GM21528 (cell line): ENCODE measurements at regions not wholly inside any gene's neighbourhood (a gene's known extent, or its start where the extent isn't known, plus 50 kb on each side); places are given as distances from the start of the nearest gene placed in this dataset.
A peak's percentile ranks its signal among the peaks of the same experiment; 100 is the strongest.

ENCODE experiments used
- ATAC-seq: cut with Tn5 transposase; IDR thresholded peaks from one replicate; pipeline ENCODE4 v1.9.1; 2021; ENCODE audit warnings: mild to moderate bottlenecking, moderate library complexity; ENCODE audit not compliant: unreplicated experiment, low FRiP score

DNA sequence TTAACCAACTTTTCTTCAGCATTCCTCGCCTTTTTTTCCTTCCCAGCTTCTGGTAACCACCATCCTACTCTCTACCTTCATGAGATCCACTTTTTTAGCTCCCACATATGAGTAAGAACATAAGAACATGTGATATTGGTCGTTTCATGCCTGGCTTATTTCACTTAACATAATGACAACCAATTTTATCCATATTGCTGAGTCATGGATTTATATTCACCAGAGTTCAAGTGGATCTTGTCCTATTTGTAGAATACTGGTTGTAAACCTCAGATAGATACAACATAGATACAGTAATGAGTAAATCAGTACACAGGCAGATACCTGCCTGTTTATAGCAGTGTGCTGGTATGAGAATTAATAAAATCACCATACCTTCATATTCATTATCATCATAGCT is 412.0 kb upstream of the RBMS3 start:
- ATAC-seq: no peak

DNA sequence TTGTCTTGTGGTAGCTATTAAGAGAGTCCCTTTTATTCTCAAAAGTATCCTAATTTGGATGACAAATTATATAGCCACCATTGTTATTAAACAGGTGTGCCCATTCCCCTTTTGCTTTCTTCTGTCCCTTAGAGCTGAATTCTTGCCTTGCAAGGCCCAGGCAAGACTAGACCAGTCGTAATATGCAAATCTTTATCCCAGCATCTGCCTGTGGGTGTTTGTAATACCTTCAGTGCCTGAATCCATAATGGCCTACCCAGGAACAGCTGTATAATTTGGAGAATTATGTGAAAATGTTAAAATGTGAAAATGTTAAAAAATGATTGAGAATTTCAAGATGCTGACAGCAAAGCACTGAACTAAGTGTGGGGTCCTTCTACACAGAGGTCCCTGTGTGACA is 403.0 kb upstream of the RBMS3 start:
- no peak for ATAC-seq

DNA sequence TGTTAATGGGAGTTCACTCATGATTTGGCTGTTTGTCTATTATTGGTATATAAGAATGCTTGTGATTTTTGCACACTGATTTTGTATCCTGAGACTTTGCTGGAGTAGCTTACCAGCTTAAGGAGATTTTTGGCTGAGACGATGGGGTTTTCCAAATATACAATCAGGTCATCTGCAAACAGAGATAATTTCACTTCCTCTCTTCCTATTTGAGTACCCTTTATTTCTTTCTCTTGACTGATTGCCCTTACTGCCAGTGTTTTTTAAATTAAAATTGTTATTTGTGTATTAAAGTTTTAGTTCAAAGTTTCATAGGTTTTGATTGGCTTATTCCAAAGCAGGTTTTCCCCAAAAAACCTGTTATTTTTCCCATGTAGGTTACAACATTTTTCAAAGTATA is 390.5 kb upstream of the RBMS3 start:
- no peak for ATAC-seq

DNA sequence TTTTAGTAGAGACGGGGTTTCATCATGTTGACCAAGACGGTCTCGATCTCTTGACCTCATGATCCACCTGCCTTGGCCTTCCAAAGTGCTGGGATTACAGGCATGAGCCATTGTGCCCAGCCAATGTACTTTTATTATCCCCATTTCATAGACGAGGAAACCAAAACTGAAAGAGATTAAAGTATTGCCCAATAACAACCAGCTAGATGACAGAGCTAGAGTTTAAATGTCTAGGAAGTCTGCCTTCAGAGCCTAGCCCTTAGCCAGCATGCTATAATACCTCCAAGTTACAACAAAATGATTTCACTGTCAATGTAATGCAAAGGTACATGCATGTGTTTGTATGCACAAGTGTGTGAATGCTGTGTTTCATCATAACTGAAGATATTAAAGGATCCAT is 389.4 kb upstream of the RBMS3 start:
- ATAC-seq: no peak

DNA sequence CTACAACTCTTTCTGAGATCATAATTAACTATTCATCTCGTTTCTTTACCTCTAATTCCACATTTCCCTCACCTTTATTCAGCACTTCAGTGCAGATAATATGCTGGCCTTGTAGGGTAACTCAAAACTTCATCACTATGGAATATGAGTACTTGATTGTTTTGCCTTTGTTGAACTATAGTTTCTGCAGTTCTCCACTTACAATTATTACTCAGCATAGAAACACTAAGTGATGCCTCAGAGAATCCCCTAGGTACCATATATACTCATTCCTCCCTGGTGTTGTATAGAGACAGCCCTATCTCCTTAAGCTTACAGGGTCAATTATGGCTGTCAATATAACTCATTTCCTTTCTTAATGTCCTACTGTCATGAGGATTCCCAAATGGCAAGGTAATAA is 380.6 kb upstream of the RBMS3 start:
- ATAC-seq: no peak

DNA sequence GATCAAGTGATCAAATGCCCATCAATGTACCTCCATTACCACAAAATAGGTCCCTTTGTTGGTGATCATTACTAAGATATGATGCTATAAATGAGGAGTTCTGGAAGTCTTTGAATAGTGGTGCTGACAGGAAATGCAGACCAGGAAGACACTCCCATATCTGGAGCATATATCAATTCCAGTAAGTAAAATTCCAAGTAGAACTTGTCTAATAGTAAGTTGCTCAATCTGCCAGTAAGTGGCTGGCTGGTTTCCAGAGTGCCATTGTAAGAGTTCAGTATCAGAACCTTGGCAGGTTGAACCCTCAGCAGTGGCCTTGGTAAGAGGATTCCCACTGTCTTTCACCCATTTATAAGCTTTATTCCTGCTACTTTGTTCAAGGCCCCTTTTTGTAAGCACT is 379.9 kb upstream of the RBMS3 start:
- ATAC-seq: no peak

DNA sequence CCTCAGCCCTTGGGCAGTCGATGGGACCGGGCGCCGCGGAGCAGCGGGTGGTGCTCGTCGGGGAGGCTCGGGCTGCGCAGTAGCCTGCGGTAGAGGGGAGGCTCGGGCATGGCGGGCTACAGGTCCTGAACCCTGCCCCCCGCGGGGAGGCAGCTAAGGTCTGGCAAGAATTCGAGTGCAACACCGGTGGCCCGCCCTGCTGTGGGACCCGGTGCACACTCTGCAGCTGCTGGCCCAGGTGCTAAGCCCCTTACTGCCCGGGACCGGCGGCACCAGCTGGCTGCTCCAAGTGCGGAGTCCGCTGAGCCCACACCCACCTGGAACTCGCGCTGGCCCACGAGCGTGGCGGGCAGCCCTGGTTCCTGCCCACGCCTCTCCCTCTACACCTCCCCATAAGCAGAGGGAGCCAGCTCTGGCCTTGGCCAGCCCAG is 377.7 kb upstream of the RBMS3 start:
- ATAC-seq: no peak

DNA sequence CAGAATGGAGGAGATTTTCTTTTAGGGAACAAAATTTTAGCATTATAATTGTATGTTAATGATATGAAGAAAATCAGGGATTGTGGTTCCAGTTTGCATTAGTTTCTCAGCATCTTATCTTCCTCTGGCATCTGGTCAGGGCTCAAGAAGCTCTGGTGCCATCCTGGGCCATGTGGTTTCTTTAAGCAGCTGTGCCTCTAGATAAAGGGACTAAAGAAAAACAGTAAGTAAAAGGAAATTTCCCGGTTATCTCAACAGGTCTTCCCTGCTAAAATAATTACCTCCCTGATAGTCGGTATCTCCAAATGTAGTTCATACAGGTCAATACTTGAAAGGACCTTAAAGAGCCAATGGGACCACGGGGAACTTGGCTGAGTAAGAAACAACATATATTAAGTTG is 375.1 kb upstream of the RBMS3 start:
- ATAC-seq: no peak

DNA sequence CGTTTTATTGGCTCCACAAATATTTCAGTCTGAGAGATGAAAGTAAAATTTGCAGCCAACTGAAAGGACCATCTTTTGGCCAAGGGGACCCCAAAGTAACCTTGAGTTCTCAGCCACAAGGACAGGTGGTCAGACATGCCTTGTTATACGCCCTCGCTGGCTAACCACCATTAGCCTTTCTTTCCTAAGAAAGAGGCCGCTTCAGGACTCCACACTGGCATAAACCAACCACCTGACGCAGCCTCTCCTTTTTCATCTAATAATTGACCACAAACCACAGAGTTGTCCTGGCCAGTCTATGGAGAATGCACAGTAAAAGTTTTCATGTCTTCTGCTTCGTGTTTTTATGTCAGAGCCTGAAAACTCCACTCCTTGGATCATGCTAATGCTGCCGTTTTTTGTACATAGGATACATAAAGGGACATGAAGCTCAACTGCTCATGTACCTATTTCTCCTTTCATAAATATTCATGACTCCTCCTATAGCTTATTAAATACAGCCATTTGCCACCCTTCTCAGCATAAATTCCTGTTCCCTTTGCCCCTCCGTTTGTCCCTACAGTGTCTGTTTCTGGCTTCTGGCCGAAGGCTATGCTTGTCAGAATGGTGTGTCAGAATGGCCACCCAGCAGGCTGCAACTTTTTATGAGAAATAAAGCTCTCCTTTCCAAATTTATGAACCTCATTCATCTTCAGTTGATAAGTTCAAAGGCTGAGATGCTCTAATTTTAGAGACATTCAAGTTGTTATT is 374.1 kb upstream of the RBMS3 start:
- no peak for ATAC-seq

DNA sequence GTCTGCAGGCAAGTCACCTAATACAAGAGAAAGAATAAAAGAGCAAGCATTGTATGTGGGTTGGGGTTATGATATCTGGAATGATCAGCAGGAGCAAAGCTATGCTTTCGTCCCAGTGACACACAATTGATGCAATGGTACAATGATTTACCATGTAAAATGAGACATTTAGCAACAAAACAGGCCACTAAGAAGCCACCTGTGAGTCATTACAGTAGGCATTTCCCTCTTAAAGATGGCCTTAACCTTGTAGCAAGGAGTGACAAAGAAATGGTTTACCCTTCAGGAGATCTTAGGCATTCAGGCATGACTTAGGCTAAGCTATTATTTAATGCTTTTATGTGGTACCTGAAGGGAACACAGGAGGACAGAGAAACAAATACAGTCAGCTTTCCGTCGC is 373.3 kb upstream of the RBMS3 start:
- ATAC-seq: no peak

DNA sequence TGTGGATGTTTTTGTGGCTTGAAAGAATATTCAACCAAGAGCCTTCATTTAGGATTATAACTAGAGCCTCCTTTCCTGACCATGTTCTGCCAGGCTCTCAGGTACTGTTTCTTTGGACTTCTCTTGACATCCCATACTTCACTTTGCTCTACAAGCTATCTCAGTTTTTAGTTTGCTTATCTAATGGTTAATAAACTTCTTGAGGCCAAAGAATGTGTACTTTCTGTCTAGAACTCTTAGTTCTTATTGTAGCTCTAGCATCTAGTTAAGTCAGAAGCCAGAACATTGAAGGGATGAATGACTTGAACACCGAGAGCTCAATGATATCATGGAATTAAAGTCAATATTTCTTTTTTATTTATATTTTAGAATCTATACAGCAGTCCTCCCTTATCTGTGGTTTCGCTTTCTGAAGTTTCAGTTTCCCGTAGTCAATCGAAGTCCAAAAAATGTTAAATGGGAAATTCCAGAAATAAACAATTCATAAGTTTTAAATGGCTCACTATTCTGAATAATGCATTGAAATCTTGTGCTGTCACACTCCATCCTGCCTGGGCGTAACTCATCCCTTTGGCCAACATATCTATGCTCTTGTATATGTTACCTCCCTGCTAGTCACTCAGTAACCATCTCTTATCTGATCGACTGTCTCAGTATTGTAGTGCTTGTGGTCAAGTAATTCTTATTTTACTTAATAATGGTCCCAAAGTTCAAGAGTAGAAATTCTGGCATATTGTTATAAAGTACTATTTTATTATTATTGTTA is 368.6 kb upstream of the RBMS3 start:
- ATAC-seq: no peak

DNA sequence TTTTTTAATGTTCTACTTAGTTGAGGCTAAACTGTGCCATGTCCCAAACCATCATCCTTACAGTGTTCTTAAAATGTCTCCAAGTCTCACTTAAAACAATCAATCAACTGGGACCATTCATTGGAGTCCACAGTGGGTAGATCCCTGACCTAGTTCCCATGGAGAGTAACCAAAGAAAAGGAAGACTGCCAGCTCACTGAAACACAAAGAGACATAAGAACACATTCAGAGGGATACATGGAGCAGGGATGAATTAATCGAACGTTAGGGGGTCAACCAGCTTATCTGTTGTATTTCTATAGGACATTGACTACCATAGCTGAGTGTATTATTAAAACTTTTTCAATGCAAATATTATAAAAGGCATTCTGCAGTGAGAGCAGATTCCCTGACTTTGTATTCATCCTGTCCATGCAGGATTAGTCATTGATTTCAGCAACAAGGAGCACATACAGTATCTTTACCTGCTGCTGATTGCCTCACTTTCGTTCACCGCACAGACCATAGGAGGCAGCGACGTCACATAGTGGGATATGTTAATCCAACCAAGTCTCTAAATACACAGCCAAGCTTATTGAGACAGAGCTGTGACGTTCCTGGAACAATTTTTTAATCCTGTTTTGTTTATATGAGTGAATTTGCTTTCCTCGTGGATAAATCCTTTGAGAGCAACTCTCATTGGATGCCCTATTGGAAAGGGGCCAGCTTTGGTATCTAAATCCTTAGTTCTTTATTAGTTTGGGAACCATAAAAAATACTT is 364.9 kb upstream of the RBMS3 start:
- no peak for ATAC-seq

DNA sequence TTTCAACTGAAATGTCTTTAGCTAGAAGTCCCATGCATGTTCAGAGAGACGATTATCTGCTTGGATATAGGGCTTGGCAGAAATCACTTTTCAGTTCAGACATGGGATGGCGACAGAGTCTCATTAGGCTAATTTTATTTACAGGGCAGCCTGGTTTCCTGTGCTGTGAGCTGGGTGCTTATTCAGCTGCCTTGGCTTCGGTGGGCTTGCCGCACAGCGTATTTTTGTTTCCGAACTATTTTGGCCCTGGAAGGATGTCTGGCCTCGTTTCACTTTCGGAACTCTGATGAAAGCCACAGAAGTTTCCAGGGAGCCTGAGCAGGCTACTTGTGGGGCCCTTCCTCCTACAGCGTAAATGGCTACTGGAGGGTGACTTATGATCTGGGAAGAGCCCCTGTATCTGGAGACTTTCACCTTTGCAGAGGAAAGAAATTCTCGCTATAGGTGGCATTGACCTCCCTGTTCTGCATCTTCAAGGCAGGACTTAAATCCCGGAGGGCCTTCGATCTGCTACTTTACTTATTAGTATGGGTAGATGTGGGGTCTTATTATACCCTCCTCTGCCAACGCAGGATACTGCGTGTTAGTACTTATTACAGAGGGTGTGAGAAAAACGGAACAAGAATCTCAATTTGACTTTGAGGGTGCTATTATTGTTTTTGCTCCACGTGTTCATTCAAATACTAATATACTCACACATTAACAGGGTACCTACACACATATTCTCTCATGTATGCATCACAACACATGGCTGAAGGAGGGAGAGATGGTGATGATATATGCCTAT is 364.0 kb upstream of the RBMS3 start:
- ATAC-seq: peak; percentile 94

DNA sequence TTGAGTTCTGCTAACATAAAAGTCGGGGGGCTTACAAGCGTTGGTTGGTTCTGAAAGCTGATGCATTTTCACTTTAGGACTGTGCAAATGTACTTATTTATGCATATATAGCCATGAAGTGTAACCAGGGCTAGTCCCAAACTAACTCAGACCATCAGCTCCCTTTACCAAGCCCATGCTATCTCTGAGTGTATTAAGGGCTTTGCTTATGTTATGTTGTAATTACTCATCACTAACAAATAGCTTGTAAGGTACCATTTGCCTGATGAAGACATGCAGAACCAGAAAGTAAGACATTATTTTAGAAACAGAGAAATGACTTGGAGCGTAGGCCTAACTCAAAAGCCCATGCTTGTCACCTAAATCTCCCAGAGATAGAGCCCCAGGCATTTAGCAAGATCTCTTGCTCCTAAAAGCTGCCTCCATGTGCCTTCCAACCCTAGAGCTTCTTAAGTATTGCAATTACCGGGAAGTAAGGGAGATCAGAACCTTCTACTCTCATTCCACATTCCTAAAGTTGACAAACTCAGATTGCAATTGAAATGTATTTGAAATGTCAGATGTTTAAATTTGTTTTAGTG is 362.9 kb upstream of the RBMS3 start:
- no peak for ATAC-seq

DNA sequence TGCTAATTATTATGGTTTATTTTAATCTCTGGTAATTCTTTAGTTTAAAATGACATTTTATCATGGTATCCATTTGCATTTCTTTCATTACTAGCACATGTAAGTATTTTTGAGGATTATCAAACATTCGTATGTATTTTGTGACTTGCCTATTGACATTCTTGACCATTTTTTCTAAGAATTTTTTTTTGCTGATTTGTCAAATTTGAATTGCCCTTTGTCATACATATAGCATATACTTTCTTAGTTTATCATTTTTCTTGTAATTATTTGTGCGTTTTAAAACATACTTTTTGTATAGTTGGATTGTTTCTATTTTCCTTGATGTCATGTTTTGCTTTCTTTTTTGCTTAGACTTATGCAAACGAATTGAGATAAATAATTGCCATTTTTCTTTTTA is 358.5 kb upstream of the RBMS3 start:
- ATAC-seq: no peak

DNA sequence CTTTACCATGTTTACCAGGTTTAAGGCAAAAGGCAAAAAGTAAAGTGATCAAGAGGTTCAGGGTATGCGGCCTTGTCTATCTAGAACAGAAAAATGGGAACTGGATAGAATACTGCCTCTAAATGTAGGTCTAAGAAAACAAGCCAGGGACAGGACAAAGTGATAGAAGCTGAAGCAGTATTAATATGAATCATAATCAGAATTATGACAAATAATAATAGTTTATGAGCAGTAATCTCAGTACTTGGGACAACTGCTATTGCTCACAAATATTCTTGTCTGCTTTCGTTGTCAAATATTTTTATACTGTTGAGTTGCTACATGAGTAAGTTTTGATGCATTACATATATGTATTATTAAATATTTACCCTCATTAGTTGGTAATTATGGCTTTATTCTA is 356.9 kb upstream of the RBMS3 start:
- ATAC-seq: no peak

DNA sequence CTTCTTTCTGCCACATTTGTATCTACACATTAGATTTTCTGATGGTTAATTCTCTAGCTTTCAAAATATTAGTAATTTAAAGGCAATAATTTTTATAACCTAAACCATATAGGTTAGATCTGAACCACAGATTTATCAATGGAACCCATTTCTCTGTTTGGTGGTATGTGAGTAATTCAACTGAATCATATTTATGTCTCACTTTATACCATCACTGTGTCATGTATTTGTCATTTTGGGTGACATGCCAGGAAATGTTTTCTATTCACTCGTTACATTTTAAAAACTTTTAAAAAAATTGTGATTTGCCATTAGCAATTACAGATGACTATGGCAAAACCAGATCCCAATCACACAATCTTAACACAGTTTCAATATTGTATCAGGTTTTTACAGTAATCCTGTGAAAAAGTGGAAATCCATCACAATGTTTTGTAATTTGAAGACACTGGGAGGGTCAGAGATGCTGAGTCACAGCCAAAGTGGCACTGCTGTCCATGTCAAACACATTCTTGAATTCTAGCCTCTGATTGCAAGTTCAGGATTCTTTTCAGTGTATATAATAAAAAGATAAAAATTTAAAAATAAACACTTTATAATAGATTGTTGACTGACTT is 356.0 kb upstream of the RBMS3 start:
- ATAC-seq: no peak

DNA sequence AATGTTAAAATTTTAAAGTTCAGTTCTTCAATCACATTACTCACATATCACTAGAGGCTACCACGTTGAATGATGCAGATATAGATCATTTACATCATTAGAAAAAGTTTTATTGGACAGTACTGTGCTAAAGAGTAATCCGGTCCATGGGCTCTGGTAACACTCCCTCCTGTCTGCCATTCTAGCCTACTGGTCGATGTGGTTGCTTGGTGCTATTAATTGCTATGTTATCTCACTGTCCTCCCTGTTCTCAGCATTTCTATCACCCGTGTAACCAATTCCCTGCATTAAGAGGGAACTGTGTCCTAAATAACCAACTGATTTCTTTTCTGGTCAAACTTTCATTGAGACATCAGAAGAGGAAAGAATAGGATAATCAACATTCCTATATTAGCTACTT is 347.5 kb upstream of the RBMS3 start:
- ATAC-seq: no peak

DNA sequence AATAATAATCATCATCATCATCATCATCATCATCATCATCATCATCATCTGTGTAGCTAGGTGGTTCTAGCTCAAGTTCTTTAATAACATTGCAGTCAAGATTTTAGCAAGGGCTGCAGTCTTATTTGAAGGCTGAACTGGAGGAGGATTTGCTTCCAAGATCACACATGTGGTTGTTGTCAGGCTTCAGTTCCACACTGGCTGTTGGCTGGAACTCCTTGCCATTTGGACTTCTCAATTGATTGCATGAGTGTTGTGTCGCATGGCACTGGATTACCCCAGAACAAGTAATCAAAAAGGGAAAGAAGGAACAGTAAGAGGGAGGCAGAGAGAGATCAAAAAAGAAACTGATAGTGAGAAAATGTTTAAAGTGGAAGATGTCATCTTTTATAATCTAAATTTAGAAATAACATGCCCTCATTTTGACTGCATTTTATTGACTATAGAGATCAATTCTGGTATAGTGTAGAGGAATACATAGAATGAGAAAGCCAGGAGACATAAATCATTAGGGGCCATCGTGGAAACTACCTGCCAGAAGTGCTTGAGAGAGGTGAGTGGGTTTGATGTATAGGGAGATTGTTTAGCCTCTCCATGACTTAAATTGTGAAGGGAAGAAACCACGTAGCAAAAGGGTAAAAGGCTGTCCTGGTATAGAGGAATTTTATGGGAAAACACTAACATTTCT is 346.6 kb upstream of the RBMS3 start:
- ATAC-seq: no peak
